SH-SY5Y (cell line): ENCODE measurements at regions not wholly inside any gene's neighbourhood (a gene's known extent, or its start where the extent isn't known, plus 50 kb on each side); places are given as distances from the start of the nearest gene placed in this dataset.

Experiments used
- GATA2 ChIP-seq: IDR thresholded peaks from 2 replicates; pipeline ENCODE4 v1.6.1; 2011; ENCODE audit warnings: mild to moderate bottlenecking, low read depth, low read length
- GATA3 ChIP-seq: IDR thresholded peaks from 2 replicates; pipeline ENCODE4 v1.6.1; 2011; ENCODE audit warnings: low read depth, mild to moderate bottlenecking, low read length, moderate library complexity

GRCh38 chr6:132868057-132868456, 53.7 kb downstream of the RPS12 start:
- TF ChIP-seq GATA3 (no peak), GATA2 (no peak)

GRCh38 chr6:132872923-132873322, 58.6 kb downstream of the RPS12 start:
- no peak for TF ChIP-seq GATA3
- TF ChIP-seq GATA2, result no peak

- TF ChIP-seq GATA2, result no peak
- TF ChIP-seq GATA3, result no peak
Measured at GRCh38 chr6:132877003-132877402, 62.6 kb downstream of the RPS12 start.

GRCh38 chr6:132887204-132887603, 72.8 kb downstream of the RPS12 start:
- TF ChIP-seq GATA2 (no peak), GATA3 (no peak)

GRCh38 chr6:132888701-132889100, 74.3 kb downstream of the RPS12 start:
- TF ChIP-seq GATA3, result no peak
- no peak for TF ChIP-seq GATA2

GRCh38 chr6:132892929-132893771, 78.8 kb downstream of the RPS12 start:
- TF ChIP-seq GATA3 (peak; percentile 43; the same call in 1 of the 2 replicates), GATA2 (peak; percentile 60; the same call in 1 of the 2 replicates)

GRCh38 chr6:132893772-132894490, 79.6 kb downstream of the RPS12 start:
- peak; percentile 82 for TF ChIP-seq GATA3
- peak; percentile 81; the same call in 1 of the 2 replicates for TF ChIP-seq GATA2

GRCh38 chr6:132898376-132898775, 84.0 kb downstream of the RPS12 start:
- TF ChIP-seq GATA2, result no peak
- no peak for TF ChIP-seq GATA3

GRCh38 chr6:132900849-132901248, 86.5 kb downstream of the RPS12 start:
- TF ChIP-seq GATA2 (no peak), GATA3 (no peak)

- no peak for TF ChIP-seq GATA3
- no peak for TF ChIP-seq GATA2
Measured at GRCh38 chr6:132902901-132903300, 88.5 kb downstream of the RPS12 start.

GRCh38 chr6:132907231-132907630, 92.9 kb downstream of the RPS12 start:
- TF ChIP-seq GATA3, result no peak
- TF ChIP-seq GATA2, result no peak

GRCh38 chr6:132907914-132908313, 93.5 kb downstream of the RPS12 start:
- no peak for TF ChIP-seq GATA2
- TF ChIP-seq GATA3, result no peak

- TF ChIP-seq GATA3, result no peak
- no peak for TF ChIP-seq GATA2
Measured at GRCh38 chr6:132909742-132910141, 95.4 kb downstream of the RPS12 start.

- TF ChIP-seq GATA2, result no peak
Measured at GRCh38 chr6:132910759-132911158, 96.4 kb downstream of the RPS12 start.
